ENCODE measurements at regions not wholly inside any gene's neighbourhood (a gene's known extent, or its start where the extent isn't known, plus 50 kb on each side); places are given as distances from the start of the nearest gene placed in this dataset.

DNA sequence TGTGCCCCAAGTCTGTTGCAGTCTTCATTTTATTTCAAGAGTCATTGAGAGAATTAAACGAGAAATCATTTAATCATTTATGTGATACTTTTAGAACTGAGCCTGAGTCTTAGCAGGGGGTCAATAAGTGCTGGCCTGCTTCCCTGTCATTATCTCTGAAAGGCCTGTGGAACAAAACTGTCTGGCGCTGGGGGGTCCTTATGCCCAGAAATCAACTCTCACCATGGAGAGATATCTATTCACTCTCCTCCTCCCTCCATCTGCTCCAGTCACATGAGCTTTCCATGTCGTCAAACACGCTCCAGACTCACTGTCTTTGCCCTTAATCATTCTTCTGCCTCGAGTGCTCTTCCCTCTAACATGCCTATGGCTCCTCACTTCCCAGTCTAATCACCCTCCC is 136.8 kb downstream of the ESM1 start:
- no peak for DNase-seq

DNA sequence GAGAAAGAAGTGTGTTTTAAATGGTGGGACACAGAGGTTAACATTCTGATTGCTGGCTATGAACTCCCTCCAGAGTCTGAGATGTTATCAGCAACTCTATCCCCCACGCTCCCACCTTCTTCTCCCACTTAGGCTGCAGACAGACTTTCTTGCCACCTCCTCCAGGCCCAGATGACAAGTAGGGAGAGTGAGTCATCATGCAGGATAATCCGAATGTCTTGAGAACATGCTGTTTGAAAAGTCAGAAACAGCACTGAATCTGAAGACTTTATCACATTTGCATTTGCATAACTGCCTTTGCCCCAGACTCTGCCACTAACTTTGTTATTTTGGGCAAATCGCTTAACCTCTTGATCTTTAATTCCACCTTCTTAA is 139.8 kb downstream of the ESM1 start:
- DNase-seq = no peak

DNA sequence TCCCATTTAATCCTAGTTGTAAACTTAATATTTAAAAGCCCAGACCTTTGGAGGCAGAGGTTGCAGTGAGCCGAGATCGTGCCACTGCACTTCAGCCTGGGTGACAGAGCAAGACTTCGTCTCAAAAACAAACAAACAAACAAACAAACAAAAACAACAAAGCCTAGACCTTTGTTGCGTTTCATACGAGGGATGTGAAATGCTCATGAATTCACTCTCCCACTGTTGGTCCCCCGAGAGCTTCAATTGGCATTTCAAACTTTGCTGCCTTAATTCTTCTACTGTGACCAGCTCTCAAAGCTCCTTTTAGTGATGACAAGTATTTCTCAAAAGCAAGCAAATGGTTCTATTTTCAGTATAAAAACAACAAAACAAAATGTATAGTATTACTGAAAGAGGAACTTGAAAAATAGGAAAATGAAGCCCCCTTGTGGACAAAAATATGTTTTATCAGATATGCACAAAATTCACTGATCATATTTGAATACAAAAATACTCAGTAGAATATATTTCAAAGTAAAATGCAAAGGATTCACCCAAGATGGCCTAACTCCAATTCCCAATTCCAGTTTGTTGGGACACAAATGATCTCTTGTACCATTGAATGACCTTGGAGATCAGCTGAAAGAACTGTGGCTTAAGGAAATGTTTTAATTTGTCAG is 140.4 kb downstream of the ESM1 start:
- DNase-seq = no peak

DNA sequence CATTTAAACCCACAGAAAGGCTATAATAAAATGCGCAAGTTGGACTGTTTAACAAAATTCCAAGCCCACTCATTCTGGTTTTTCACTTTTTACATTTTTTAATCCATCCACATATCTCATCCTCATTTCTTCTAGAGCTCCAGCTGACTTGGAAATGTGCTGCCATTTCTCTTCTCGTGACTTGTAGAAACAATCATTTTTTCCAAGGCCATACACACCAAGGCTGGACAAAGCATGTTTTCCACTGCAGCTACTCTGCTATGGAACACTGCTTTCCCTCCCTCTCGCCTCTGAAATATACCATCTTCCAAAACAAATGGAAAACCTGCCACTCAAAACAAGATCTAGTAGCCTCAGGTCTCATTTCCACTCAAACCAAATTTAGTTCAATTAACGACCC is 141.1 kb downstream of the ESM1 start:
- DNase-seq = no peak

DNA sequence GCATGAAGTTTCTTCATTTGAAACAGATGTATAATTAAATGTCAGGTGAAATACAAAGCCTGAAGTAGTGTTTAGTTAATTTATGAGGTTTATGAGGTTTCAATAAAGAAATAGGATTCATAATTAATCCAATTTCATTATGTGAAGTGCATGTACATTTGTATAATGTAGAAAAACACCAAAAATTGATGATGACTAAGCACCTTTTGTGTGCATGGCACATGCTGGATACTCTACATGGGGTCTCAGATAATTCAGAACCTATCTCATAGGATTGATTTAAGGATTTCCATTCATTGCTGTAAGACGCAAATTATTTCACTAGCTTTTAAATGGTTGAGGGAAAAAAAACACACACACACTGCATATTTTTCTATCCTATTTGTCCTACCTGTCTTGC is 143.9 kb downstream of the ESM1 start:
- DNase-seq = no peak

DNA sequence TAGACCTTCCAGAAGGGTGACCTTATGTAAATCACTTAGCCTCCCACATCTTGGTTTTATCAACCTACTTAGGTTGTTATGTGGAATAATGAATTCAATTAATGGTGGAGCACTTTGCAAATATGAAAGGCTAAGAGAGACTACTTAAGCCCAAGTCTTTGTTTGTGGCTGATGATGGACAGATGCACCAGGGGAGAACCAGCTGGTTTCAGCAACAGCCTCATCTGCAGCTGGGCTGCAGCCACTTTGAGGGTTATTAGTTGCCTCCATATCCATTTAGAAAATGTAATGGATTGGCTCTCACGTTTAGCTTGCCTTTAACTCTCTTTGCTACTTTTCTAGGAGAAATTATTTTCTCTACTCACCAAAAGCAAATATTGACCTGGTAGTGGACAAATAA is 146.6 kb downstream of the ESM1 start:
- no peak for DNase-seq

DNA sequence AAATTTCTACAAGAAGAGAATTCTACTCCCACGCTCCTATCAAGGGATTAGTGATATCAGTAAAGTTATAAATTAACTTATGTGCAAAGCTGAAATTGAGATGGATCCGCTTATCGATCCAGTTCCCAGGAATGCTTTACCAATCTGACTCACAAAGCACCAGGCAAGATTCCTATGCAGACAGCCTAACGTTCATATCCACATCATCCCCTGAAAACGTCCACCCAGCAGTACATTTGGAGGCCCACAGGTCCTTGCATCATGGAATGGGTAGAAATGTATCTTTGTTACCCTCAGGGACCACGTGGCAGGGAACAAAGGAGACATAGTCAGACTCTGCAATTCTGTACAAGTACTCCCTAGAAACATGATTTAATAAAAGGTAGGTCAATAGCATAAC is 147.4 kb downstream of the ESM1 start:
- DNase-seq = no peak

DNA sequence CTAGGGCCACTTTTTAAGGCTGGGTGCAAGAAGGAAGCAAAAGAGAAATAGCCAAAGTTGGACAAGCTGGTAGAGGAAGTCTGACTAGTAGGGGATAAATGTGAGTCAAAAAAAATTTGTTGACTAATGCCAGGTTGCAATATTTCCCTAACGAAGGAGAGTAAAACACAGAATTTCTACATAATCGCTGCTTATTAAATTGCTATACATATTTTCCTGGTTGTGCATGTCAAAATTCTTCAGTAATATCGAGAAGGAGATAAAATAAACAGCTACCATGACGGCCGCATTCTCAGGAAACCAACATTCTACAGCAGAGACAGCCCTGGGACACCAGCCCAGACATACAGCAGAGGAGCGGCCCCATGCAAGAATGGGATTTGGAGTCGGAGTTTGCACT is 148.3 kb downstream of the ESM1 start:
- DNase-seq = no peak

DNA sequence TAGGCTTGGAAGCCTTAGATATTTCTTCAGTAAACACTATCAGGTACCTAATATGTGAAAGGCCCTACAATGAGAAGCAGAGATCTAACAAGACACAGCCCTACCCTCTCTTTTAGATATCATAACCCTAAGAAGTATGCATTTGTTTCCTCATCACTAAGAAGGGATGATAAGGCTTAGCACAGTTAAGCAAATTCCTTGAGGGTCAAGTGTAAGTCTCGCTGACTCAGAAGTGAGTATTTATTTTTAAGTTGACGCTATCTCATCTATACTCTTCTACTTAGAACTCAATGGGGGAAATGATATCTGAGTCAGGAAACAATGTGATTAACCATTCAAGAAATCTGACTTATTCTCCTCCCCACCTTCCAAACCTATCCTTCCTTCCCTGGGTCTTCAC is 149.7 kb downstream of the ESM1 start:
- no peak for DNase-seq

DNA sequence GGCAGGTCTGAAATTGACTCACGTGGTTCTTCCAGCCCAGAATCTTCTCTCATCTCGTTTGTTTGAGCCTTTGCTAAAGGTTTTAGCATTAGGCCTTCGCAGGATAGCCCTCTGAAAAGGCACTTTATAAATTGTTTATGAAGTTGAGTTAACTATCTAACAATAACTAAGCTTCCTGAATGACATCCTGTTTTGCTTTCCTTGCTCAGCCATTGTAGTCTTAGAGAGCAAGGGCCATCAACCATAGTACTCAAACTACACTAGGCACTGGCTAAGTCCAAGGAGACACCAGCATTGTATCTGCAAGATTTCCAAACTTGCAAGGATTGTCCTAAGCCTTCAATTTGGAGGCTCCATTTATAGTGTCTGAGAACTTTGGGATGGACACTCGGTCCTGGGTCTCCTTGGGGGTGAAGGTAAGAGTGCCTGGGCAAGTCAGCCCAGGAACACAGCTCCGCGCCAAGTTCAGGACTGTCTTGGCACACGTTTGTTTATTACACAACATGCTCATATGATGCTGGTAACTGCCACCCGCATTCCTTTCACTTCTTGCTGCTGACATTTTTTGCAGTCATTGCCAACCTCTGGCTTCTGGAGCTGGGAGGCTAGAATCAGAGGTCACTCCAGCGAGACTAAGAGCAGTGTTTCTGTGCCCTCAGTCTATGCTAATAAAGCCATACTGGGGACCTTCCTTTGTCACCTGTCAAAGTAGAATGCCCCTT is 151.1 kb downstream of the ESM1 start:
- DNase-seq = no peak

DNA sequence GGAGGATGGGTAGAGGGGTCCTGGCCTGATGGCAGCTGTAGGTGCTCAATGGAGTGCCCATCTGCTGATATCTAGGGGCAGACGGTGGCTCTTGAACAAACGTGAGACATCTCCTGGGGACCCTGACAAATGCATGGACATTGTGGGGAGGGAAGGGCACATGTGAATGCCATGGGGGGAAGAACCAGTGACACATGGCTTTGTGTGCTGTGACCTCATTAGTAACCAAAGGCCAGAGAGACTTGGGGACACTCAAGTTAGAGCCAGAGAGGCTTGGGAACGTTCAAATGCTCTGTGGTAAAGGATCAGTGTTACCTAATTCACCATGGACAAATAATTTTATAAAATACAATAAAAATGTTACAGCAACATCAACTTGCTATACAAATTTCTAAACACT is 151.8 kb downstream of the ESM1 start:
- no peak for DNase-seq

DNA sequence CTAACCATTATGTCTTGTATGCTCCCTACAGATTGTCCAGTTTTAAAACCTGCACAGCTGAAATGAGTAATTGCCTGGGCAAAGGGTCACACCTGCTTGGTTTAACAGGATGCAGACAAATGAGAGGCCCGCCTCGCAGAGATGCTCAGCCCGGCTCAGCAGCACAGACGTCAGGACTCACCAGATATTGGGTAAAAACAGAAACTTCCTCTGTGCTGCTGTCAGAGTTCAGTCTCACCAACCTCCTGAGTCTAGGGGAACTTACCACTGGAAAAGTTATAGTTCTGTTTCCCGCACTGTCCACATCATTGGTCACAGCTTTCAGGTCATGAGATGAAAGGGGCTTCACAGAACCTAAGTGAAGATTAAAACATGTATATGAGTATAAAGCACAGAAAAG is 152.5 kb downstream of the ESM1 start:
- DNase-seq = no peak

DNA sequence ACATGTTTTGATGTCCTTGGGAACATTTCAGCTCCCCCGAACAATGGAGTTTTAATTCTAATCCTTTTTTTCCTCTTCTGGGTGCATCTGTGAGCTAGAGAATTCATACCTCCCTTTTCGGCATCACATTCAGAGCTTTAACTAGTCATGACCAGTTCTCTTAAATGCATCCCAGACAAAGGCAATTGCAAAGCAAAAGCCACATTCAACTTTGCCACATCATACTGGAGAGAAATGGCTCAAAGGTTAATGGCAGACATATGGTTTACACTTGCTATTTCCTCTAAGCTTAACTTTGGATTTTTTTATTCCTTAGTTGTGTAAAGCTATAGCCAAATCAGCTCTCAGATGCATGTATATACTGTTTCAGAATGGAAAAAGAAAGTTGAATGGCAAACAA is 153.3 kb downstream of the ESM1 start:
- DNase-seq = no peak

DNA sequence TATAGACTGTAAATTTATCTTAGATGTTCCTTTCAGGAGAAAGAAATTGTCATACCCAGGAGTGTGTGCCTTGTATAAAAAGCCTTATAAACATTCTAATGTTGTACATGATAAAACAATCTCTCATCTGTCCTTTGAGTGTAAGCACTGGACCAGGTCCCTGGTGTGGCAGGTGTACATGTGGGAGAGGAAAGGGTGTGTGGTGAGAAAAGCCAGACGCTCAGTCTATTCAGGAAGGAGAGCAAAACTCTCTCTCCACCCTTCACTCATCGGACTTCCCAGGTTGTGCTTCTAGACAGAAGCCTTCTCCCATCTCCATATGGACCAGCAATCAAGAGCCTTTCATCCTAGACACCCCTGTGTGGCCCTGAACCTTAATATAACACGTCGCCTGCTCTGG is 154.2 kb downstream of the ESM1 start:
- no peak for DNase-seq

DNA sequence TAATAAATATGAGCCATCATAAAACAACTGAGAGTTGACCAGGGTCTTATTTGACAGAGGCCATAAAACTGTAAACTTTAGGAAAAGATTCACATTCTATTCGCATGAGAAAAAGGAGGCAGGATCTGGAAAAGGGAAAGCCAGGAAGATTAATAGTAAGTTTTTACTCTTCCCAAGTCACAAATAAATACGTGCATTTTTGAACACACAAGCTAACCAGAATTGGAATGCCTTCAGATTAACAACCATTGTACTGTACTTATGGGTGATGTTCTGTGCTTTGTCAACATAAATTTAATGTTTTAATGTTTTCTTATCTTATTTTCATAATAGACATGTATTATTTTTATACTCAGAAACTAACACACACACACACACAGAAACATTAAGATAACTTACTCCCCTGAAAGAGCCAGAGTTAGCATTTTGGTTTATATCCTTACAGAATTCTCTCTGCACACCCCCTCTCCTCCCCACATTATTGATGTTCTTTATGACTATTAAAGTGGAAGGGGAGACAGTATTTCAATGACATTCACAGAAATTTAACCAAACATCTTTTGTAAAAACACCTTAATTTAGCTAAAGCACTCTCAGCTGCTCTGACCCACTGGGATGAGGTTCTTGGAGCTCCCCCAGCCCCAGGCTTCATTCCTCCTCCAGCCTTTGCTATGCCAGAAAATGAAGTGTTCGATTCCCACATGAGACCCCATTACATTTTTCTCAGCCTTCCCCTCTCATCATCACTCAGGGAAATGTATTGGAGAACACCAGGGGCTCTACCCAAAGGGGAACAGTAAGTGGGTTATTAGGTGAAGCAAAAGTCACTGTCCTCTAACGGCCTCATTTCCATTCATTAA is 155.5 kb downstream of the ESM1 start:
- DNase-seq = no peak

DNA sequence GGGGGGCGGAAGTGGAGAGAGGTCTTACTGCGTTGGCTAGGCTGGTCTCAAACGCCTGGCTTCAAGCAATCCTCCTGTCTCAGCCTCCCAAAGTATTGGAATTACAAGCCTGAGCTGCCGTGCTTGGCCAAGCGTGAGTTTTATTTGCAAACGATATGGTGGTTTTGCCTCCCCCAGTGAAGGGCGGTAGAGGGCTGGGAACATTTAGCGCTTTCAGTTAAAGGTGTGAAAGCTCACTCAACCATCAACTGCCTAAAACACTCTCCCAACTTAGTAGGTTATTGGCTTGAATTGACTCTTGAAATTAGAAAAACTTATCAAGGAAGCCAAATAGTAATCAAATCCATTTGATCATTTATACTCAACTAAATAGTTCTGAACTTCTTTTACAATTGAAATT is 156.3 kb downstream of the ESM1 start:
- DNase-seq = no peak

DNA sequence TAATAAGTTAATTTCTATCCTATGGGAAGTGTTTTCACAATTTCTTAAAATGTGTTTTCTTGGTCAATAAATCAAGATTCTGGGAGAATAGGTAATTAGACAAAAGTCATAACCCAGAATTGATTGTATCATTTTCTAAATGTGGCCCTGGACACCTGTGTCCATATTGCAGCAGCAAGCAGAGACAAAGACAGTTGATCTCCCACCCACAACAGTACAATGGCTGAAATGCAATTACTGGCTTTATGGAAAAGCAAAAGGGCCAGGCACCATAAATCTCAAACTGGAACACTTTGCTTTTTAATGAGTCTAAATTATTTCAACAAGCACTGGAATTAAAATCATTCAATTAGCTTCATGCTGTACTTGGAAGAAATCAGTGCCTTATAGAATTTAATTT is 157.2 kb downstream of the ESM1 start:
- DNase-seq = no peak

DNA sequence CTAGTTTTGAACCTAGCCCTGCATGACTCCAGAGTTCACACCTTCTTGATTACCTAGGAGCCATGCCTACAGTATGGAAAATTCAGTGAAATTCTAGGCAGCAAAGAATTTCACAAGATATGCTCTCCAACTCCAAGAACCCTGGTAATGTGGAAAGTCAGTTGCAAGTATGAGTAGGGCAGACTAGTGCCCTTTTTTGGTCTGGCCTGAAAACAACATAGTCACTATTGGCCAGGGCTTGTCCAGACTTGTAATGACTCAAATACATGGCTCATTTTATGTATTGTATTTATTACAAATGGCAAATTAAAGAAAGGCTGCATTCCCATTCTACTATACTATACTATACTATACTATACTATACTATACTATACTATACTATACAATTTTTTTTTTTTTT is 160.4 kb downstream of the ESM1 start:
- no peak for DNase-seq

DNA sequence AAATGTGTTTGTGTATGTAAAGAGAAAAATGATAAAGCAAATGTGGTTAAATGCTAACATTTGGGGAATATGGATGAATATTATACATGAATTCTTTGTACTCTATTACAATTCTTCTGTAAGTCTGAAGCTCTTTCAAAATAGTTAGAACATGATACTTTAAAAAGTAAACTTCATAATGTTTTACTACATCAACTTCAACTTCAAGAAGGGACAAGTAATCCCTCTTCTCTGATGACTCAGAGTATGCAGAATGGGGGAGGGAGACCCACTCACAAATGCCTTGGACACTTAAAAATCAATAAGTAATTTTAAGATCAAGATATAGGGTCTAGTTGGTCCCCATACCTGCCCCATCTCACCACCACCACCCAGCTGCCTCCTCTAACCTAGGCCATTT is 162.4 kb downstream of the ESM1 start:
- DNase-seq = no peak

DNA sequence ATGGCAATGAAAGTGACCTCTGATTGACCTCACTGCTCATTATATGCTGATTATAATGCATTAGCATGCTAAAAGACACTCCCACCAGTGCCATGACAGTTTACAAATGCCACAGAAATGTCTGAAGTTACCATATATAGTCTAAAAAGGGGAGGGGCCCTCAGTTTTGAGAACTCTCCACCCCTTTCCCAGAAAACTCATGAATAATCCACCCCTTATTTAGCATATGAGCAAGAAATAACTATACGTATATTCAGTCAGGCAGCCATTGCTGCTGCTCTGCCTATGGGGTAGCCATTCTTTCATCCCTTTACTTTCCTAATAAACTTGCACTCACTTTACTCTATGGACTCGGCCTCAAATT is 163.1 kb downstream of the ESM1 start:
- DNase-seq = no peak

DNA sequence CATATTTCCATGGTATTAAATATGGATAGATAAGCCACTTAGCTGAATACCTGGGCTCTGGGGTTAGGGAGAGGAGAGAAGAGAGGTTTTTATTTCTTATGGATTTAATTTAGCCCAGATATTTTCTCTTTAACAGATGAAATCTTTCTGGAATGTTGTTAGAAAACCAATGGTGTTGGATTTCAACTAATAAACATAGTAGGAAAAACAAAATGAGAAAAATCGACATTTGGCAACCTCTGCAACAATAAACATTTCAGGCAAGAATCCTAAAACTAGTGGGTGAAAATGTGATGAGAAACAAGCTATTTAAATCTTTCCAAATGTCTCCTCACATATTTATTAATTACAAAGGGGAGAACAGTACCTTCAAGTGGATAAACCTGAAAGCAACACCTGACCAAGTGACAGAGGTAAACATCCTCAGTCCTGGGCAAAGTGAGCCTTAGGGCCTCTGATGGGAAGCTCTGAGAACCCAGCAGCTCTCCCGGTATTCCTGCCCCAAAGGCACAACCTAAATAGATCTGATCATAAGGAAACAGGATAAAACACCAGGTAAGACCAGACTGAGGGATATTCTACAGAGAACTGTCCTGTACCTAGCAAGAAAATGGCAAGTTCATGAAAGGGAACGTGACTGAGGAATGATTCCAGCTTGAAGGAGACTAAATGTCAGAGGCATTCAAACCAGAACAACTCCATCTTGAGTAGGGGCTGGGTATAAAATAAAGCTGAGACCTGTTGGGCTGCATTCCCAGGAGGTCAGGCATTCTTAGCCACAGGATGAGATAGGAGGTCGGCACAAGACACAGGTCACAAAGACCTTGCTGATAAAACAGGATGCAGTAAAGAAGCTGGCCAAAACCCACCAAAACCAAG is 163.7 kb downstream of the ESM1 start:
- DNase-seq = no peak

DNA sequence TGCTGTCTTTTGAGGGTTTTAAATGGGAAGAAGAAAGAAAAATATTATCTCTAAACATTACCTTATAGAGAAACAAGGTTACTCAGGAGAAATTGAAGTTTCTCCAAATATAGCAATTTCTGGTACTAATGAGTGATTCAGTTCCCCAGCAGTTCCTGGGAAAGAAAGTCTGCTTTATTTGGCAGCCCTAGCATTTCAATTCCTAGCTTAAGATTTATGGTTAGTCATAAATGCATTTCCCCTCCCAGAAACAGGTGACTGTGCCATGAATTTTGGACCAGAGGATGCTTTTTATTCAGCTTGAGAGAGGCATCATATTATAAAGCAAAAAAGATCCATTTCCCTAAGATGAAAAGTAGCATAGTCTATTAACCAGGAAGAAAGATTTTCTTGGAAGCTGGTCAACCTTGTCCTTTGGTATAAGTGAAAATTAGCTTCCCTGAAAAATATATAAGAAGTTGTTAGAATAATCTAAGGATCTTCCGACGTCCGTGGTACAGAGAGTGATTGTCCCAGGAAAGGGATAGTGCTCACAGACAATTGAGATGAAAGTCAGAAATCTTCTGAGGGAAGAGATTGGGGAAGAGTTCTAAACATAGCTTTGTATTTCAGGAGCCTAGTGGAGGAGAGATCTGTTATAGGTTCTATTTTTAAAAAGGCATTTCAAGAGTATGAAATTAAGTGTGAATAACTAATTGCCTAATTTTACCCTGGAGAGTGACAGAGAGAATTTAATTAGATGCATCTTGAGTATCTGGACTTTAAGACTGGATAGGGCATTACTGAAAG is 164.9 kb downstream of the ESM1 start:
- DNase-seq = no peak

Data from activated CD4-positive, alpha-beta T cell treated with anti-CD3 and anti-CD28 coated beads for 4 hours (primary cell).